ENCODE measurements at regions not wholly inside any gene's neighbourhood (a gene's known extent, or its start where the extent isn't known, plus 50 kb on each side); places are given as distances from the start of the nearest gene placed in this dataset.

GRCh38 chr7:135842446-135843179 is 94.0 kb upstream of the FAM180A start:
- H3K4me3 ChIP-seq, result no peak overlapping the region
- H3K9me3 ChIP-seq, result no peaks in the 10 kb centered on the region
- no peaks in the 10 kb centered on the region for H3K36me3 ChIP-seq
- H3K27me3 ChIP-seq, result no peaks in the 10 kb centered on the region
- no peak overlapping the region for H3K27ac ChIP-seq
- H3K4me1 ChIP-seq, result no peaks in the 10 kb centered on the region
- 82 to 87% methylated on average over 2 of the region's 2 CpGs for WGBS, 2 donors
- TF ChIP-seq EP300 (IDR thresholded peaks at IDR 0.05) (no peak), POLR2AphosphoS5 (IDR thresholded peaks at IDR 0.05) (no peak), POLR2A (IDR thresholded peaks at IDR 0.05) (no peak), CTCF (IDR thresholded peaks at IDR 0.05) (no peak)
- DNase-seq (no peak), ATAC-seq (ENCODE audit: low FRiP score in 2 of 2) (no peak)

GRCh38 chr7:135840591-135840990 is 92.0 kb upstream of the FAM180A start:
- TF ChIP-seq EP300 (IDR thresholded peaks at IDR 0.05) (no peak), POLR2AphosphoS5 (IDR thresholded peaks at IDR 0.05) (no peak), CTCF (IDR thresholded peaks at IDR 0.05) (no peak), POLR2A (IDR thresholded peaks at IDR 0.05) (no peak)
- Histone ChIP-seq H3K36me3 (no peaks in the 10 kb centered on the region), H3K27me3 (no peaks in the 10 kb centered on the region), H3K27ac (no peak overlapping the region), H3K9me3 (no peaks in the 10 kb centered on the region), H3K4me3 (no peak overlapping the region), H3K4me1 (no peaks in the 10 kb centered on the region)
- DNase-seq, result no peak
- ATAC-seq (ENCODE audit: low FRiP score in 2 of 2), result no peak

GRCh38 chr7:135837675-135838074 is 89.1 kb upstream of the FAM180A start:
- Histone ChIP-seq H3K27me3 (no peaks in the 10 kb centered on the region), H3K9me3 (no peaks in the 10 kb centered on the region), H3K4me3 (no peak overlapping the region), H3K27ac (no peak overlapping the region), H3K4me1 (no peaks in the 10 kb centered on the region), H3K36me3 (no peaks in the 10 kb centered on the region)
- 59 to 68% methylated on average over 2 of the region's 2 CpGs for WGBS, 2 donors
- DNase-seq (no peak), ATAC-seq (ENCODE audit: low FRiP score in 2 of 2) (no peak)
- TF ChIP-seq POLR2A (IDR thresholded peaks at IDR 0.05) (no peak), CTCF (IDR thresholded peaks at IDR 0.05) (no peak), POLR2AphosphoS5 (IDR thresholded peaks at IDR 0.05) (no peak), EP300 (IDR thresholded peaks at IDR 0.05) (no peak)

- no peak overlapping the region for H3K4me3 ChIP-seq
- no peaks in the 10 kb centered on the region for H3K9me3 ChIP-seq
- TF ChIP-seq CTCF (IDR thresholded peaks at IDR 0.05) (no peak), EP300 (IDR thresholded peaks at IDR 0.05) (no peak), POLR2A (IDR thresholded peaks at IDR 0.05) (no peak), POLR2AphosphoS5 (IDR thresholded peaks at IDR 0.05) (no peak)
- DNase-seq (no peak), ATAC-seq (ENCODE audit: low FRiP score in 2 of 2) (no peak)
- no peaks in the 10 kb centered on the region for H3K27me3 ChIP-seq
- no peaks in the 10 kb centered on the region for H3K4me1 ChIP-seq
- H3K36me3 ChIP-seq, result no peaks in the 10 kb centered on the region
- 48 to 57% methylated on average over 8 of the region's 8 CpGs for WGBS, 2 donors
- no peak overlapping the region for H3K27ac ChIP-seq
These were observed 85.7 kb upstream of the FAM180A start for GRCh38 chr7:135834266-135834665.

- ATAC-seq (ENCODE audit: low FRiP score in 2 of 2) (no peak), DNase-seq (no peak)
- no peak for TF ChIP-seq POLR2A (IDR thresholded peaks at IDR 0.05)
- no peak for TF ChIP-seq POLR2AphosphoS5 (IDR thresholded peaks at IDR 0.05)
- no peak for TF ChIP-seq EP300 (IDR thresholded peaks at IDR 0.05)
- no peak for TF ChIP-seq CTCF (IDR thresholded peaks at IDR 0.05)
- H3K9me3 ChIP-seq, result no peaks in the 10 kb centered on the region
- no peaks in the 10 kb centered on the region for H3K4me1 ChIP-seq
- H3K4me3 ChIP-seq, result no peak overlapping the region
- no peaks in the 10 kb centered on the region for H3K36me3 ChIP-seq
- WGBS, 2 donors, result 60 to 68% methylated on average over 4 of the region's 4 CpGs
- H3K27ac ChIP-seq, result no peak overlapping the region
- H3K27me3 ChIP-seq, result no peaks in the 10 kb centered on the region
These were observed 85.0 kb upstream of the FAM180A start for GRCh38 chr7:135833642-135834041.
